HG03571 (cell line): ENCODE measurements at regions not wholly inside any gene's neighbourhood (a gene's known extent, or its start where the extent isn't known, plus 50 kb on each side); places are given as distances from the start of the nearest gene placed in this dataset.
"Not testable (repeated sequence)": the region's sequence is repeated elsewhere in the genome, so short reads cannot be mapped to it uniquely, and the experiment has no call there.

Experiments used
- ATAC-seq: cut with Tn5 transposase; IDR thresholded peaks from one replicate; pipeline ENCODE4 v1.9.1; 2021; ENCODE audit not compliant: unreplicated experiment

GRCh38 chr3:4069796-4070195 is 233.4 kb upstream of the SETMAR start:
- ATAC-seq: no peak

- no peak for ATAC-seq
These were observed 231.5 kb upstream of the SETMAR start for GRCh38 chr3:4071481-4072184.

- not testable (repeated sequence) for ATAC-seq
These were observed 225.9 kb upstream of the SETMAR start for GRCh38 chr3:4077278-4077677.

- no peak for ATAC-seq
These were observed 225.2 kb upstream of the SETMAR start for GRCh38 chr3:4077950-4078349.

GRCh38 chr3:4078903-4079302 is 224.3 kb upstream of the SETMAR start:
- no peak for ATAC-seq

- no peak for ATAC-seq
These were observed 223.6 kb upstream of the SETMAR start for GRCh38 chr3:4079339-4080195.

GRCh38 chr3:4083225-4084015 is 219.7 kb upstream of the SETMAR start:
- ATAC-seq: no peak

GRCh38 chr3:4084271-4084670 is 218.9 kb upstream of the SETMAR start:
- no peak for ATAC-seq

- ATAC-seq: not testable (repeated sequence)
These were observed 216.5 kb upstream of the SETMAR start for GRCh38 chr3:4086662-4087061.

GRCh38 chr3:4091786-4092185 is 211.4 kb upstream of the SETMAR start:
- ATAC-seq: no peak

GRCh38 chr3:4097801-4098200 is 205.4 kb upstream of the SETMAR start:
- no peak for ATAC-seq

GRCh38 chr3:4099607-4100006 is 203.6 kb upstream of the SETMAR start:
- no peak for ATAC-seq

GRCh38 chr3:4107430-4107829 is 195.7 kb upstream of the SETMAR start:
- no peak for ATAC-seq

- ATAC-seq: no peak
These were observed 189.2 kb upstream of the SETMAR start for GRCh38 chr3:4113811-4114522.

- no peak for ATAC-seq
These were observed 184.1 kb upstream of the SETMAR start for GRCh38 chr3:4119119-4119518.

- no peak for ATAC-seq
These were observed 177.6 kb upstream of the SETMAR start for GRCh38 chr3:4125576-4125975.

GRCh38 chr3:4138150-4138785 is 164.9 kb upstream of the SETMAR start:
- no peak for ATAC-seq

GRCh38 chr3:4138786-4139431 is 164.3 kb upstream of the SETMAR start:
- ATAC-seq: no peak

- ATAC-seq: peak; percentile 57
These were observed 163.6 kb upstream of the SETMAR start for GRCh38 chr3:4139462-4140140.
